NB4 (cell line): ENCODE measurements at regions not wholly inside any gene's neighbourhood (a gene's known extent, or its start where the extent isn't known, plus 50 kb on each side); places are given as distances from the start of the nearest gene placed in this dataset.
"Not testable (repeated sequence)": the region's sequence is repeated elsewhere in the genome, so short reads cannot be mapped to it uniquely, and the experiment has no call there.

Source experiments
- DNase-seq: peaks from one replicate; pipeline ENCODE4 v3.0.0; 2010; ENCODE audit warnings: low read depth
- H3K4me3 ChIP-seq: one replicate; pipeline ENCODE4 v1.5.1; 2011; ENCODE audit warnings: mild to moderate bottlenecking, low read depth, low read length, moderate library complexity
- CTCF ChIP-seq: IDR thresholded peaks from one replicate; pipeline ENCODE4 v1.5.1; 2012; ENCODE audit warnings: low read depth, low read length
- MYC ChIP-seq: IDR thresholded peaks from 2 replicates; pipeline ENCODE4 v1.6.1; 2011; ENCODE audit warnings: low read depth, low read length
- POLR2A ChIP-seq: IDR thresholded peaks from 2 replicates; pipeline ENCODE4 v1.6.1; 2011; ENCODE audit warnings: mild to moderate bottlenecking; ENCODE audit not compliant: insufficient read length; ENCODE audit errors: extremely low read depth
- TF ChIP-seq, protein P1 (sequence below): IDR thresholded peaks from 2 replicates; pipeline ENCODE4 v1.6.1; 2011; ENCODE audit warnings: low read depth, low read length

DNA sequence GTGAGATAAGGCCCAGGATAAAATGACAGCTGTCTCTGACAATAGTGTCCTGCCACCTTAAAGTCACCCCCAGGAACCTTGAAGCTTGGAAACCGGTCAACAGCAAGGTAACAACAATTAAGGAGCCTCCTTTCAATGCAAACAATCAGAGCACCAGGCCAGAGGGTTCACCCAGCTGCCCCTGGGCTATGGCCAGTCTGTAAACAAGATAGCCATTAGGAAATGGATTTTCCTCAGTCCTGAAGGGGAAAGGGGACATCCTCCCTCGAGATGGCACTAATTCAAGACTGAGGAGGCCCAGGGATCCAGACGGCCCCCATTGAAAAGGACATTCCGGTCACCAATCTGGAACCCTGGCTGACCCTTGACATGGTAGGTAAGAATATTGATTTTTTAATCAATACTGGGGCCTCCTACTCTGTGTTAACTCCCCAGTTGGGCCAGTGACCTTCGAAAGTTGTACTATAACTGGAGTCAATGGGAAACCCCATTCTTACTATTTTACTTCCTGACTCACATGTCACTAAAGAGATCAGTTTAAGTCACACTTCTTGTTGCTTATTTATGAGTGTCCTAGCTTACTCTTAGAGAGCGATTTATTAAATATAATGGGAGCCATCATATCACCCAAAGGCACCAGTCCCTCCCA is 61.7 kb upstream of the CT45A1 start:
- no peak for TF ChIP-seq MYC
- TF ChIP-seq CTCF = no peak
- TF ChIP-seq, protein P1, sequence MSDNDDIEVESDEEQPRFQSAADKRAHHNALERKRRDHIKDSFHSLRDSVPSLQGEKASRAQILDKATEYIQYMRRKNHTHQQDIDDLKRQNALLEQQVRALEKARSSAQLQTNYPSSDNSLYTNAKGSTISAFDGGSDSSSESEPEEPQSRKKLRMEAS = no peak
- TF ChIP-seq POLR2A = no peak
- DNase-seq = no peak
- H3K4me3 ChIP-seq = no peak overlapping the region

GRCh38 chrX:135652602-135653001 is 60.8 kb upstream of the CT45A1 start:
- H3K4me3 ChIP-seq = no peak overlapping the region
- TF ChIP-seq, protein P1 = no peak
- no peak for TF ChIP-seq POLR2A
- no peak for TF ChIP-seq CTCF
- no peak for TF ChIP-seq MYC
- DNase-seq = no peak

DNA sequence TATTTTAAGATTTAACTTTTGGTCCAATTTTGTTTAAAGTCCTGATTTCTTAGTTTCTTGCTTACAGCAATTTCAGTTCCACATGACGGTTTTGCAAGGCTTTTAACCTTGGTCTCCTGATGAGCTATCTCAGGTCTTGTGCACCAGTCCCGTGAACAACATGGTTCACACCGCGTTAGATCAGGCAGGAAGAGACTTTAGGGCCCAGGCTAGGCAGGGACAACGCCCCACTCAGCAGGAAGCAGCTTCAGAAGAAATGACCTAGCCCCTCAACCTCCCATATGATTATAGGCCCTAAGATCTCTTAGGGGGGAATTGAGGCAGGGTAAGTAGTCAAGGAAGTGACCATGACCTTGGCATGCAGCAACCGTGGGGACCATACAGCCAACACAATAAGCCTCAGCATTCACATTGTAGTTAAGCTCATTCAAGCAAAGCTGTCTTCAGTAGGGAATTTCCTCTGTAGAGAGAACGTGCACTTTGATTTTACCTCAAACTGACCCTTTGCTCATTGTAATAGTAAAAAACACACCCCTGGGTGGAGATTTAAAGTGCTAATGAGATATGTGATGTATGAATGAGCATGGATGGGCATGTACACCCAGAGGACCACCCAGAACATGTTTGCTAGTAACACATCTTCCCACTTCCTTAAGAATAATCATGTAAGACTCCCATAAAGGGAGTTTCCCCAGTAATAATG is 55.3 kb upstream of the CT45A1 start:
- DNase-seq = not testable (repeated sequence)

More for the DNA sequence above, 55.3 kb upstream of the CT45A1 start:
- H3K4me3 ChIP-seq = not testable (repeated sequence)
